ENCODE measurements at regions not wholly inside any gene's neighbourhood (a gene's known extent, or its start where the extent isn't known, plus 50 kb on each side); places are given as distances from the start of the nearest gene placed in this dataset.

DNA sequence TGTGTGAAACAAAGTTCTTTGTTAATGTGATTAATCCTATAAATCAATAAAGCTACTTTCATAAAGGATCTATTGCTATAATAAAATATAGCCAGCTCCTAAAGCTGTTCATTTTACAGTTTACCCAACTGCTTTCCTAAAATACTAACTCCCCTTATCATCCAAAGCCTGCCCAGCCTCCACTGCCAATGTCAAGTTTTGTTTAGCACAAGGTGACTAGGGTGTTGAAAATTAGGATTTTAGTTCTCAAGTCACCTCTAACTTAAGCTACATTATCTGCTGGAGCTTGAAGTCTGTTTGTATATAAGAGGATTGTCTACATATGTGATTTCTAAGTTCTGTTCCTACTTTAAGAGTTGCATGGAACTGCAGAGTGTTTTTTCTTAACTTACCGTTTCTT, 86.3 kb downstream of the CCER1 start:
- no peak for TF ChIP-seq CTCF (IDR thresholded peaks at IDR 0.05)
- no peak for TF ChIP-seq POLR2AphosphoS5 (IDR thresholded peaks at IDR 0.05)
- no peak for TF ChIP-seq POLR2A (IDR thresholded peaks at IDR 0.05)

Measured in stomach (tissue), 4 donors.